ENCODE measurements at regions not wholly inside any gene's neighbourhood (a gene's known extent, or its start where the extent isn't known, plus 50 kb on each side); places are given as distances from the start of the nearest gene placed in this dataset.
A peak's percentile ranks its signal among the peaks of the same experiment; 100 is the strongest.

DNA sequence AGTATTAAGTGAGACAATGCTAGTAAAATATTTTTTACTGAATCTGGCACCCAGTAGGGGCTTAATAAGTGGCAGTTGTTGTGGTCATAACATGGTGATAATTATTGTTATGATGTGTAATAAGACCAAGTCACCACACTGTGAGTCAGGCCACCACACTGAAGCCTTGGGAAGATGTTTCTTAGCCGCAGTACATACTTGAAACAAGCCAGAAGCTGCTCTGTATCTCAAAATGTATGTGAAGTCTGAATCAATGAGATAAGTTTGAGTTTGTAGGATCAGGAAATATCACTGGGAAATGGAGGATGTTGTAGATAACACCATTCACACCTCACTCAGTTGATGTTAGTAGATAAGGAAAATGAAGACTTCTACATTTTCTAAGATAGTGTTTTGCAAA, 51.3 kb upstream of the PTPN3 start:
- no peak for DNase-seq

DNA sequence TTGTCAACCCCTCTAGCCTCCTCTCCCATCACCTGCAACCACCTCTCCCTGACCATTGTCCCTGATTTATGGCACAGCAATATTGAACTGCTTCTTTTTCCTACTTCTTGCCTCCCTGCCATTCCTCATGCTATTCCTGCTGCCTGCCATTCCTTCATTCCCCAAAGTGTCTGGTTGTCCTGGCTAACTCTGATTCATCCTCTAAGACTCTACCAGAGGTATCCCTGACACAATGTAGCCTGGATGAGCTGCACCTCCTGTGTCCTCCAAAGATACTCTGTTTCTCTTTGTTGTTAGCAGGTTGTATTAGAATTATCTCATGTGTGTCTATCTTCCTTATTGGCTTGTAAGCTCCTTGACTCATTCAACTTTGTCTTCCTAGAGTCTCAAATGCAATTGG, 53.5 kb upstream of the PTPN3 start:
- DNase-seq: no peak

DNA sequence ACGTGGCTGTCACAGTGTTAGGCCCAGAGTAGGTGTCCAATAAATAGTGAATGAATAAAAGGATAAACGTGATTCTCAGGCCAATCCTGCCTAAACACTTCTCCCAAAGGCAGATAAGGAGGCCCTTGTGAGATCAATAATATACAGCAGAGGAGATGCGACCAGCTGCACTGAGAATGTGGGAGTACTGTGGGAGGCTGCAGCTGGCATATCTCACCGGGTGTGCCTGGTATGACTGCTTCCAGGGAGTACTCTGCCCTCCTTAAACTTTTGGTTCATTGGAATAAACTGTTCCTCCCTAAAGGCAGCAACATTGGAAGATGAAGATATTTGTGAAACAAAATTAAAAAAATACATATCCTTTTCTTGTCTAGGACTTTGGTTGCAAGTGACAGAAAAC, 57.1 kb upstream of the PTPN3 start:
- no peak for DNase-seq

DNA sequence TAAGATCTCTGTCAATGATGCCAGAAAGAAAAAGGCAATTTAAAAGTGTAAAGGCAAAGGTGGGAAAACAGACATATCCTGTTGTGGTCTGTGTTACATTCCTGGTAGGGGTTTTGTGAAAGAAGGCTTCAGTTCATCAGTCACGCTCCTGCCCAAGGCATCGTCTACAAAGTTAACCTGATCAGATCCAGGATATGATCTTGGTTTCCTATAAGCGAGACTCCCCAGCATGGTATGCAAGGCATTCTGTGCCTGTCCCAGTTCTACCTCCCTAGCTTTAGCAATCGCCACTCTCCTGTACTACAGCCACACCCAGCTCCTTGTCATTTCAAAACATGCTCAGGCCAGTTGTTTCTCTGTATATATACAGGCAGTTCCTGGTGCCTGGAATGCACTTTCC, 58.0 kb upstream of the PTPN3 start:
- no peak for DNase-seq

DNA sequence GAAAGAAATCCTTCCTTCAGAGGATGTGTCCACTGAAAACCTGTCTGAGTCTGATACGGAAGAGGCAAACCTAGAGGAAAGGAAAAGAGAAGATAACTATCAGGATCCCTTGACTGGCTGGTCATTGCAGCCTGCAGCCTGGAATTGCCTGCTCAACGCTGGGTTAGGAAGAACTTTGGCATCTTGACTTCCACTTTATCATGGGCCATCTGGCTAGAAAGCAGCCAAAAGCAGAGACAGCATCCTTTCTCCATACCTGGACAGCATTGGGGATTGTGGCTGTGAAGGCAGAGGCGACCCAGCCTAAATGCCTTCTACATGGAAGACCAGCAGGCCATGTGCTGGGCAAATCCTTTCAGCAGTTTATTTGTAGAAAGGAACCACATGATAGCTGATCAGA, 58.7 kb upstream of the PTPN3 start:
- DNase-seq: no peak

DNA sequence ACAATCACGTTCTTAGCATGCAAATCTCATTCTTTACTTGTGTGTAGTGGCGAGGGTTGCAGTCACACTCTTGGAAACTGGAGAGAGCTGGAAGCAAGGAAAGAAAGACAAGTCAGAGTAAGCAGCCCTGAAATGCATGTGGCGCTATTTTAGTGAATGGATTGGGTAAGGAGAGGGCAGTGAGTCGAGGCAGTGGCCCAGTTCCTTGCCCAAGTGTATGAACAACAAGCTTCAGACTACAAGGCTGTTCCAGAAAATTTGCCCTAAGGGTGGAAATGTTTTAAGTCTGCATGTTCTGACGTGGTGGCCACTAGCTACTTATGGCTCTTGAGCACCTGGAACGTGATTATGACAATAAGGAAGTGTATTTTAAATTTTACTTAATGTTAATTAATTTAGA, 59.4 kb upstream of the PTPN3 start:
- DNase-seq: no peak

DNA sequence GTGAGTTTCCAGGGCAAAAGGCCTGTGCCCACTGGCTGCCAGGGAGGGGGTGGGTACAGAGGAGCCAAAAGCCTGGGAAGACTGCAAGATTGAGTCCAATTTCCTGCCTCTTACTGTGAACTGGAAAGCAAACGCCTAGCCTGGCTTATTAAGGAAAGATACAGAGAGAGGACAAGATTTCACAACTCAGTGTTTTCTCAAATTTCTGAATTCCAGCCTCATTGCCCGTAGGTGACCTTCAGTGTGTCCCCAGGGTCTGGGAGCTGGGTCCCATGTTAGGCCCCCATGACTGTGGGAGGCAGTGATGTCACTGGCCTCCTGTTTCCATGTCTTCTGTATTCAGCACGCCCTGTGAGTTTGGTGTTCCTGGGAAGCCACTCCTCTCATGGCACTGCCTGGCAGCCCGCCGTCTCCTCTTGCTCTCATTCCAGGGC, 60.6 kb upstream of the PTPN3 start:
- no peak for DNase-seq

DNA sequence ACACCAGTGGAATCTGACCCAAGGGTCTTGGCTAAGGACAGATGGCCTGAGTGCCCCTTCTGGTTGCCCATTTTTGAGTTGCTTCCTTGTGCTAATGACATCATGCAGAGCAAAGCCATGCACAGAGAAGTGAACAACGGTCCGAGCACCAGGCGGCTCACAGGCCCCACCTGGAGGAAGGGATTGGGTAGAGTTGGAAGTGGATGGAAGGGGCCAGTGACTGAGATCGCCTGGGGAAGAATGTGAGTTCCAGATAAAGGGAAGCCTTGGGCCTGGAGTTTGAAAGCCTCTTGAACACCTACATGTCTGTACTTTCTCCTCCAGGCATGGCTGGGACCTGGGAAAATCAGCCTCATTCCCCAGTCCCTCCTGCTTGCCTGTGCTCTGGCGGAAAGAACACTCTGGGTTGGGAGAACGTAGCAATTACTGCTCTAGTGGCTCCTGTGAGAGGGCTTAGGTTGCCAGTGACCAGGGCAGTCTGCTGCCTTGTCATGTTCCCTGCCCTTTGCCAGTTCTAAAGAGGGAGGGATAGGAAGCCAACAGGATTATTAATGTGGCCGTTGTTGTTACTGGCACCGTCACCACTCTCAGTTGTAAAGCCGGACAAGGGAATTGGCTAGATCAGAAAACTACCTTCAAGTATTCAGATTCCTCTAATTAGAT, 62.5 kb upstream of the PTPN3 start:
- DNase-seq: no peak

DNA sequence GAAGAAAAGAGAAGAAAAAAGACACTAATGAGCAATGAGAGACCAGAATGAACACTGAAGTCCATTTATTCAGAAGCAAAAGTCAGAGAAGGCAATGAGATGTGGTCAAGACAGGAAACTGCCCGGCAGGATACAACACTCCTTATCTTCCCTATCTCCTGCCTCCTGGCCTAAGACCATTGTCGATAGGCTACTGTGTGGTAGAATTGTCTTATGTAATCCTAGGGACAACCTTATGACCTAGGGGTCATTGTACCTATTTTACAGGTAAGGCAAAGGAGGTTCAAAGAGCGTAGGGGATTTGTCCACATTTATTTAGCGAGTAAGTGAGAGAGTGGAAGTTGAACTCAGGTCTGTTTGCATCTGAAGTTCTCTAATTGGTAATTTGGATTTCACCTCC, 63.0 kb upstream of the PTPN3 start:
- DNase-seq: no peak

DNA sequence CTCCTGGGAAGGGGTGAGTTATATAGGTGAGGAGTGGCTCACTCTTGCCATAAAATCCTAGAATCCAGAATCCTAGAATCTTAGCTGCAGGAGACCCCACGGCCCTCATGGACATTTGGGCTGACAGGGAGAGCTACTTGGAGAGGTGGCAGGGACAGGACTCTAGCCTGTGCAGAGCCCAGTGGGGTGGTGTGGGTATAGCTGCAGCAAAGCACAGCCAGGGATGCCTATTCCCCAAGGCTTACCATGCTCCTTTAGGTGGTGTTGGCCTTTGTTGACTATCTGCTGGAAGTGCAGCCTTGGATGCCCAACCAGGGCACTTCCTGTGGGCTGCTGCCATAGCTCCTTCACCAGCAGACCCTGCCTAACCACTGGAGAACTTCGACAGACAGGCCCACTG, 70.0 kb upstream of the PTPN3 start:
- no peak for DNase-seq

DNA sequence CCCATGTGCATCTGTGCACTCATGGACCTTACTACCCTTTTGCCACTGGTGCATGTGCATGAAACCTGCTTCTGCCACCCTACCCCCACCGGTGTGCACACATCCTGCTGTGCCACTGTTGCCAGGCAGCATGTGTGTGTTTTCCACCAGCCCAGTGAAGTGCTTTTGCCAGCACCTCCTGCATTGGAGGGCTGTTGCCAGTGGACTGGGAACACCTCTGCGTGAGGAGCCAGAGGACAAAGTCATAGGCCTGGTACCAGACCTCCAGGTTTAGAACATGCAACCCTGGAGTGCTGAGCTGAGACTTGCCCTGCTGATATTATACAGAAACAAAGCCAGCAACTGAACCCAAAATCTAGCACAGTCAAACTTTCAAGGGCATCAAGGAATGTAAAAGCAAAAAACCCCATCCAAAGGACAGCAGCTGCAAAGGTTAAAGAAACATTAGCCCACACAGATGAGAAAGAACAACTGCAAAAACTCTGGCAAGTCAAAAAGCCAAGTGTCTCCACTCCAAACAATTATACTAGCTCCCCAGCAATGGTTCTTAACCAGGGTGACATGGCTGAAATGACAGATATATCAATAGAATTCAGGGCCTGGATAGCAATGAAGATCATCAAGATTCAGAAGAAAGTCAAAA, 70.6 kb upstream of the PTPN3 start:
- DNase-seq: no peak

DNA sequence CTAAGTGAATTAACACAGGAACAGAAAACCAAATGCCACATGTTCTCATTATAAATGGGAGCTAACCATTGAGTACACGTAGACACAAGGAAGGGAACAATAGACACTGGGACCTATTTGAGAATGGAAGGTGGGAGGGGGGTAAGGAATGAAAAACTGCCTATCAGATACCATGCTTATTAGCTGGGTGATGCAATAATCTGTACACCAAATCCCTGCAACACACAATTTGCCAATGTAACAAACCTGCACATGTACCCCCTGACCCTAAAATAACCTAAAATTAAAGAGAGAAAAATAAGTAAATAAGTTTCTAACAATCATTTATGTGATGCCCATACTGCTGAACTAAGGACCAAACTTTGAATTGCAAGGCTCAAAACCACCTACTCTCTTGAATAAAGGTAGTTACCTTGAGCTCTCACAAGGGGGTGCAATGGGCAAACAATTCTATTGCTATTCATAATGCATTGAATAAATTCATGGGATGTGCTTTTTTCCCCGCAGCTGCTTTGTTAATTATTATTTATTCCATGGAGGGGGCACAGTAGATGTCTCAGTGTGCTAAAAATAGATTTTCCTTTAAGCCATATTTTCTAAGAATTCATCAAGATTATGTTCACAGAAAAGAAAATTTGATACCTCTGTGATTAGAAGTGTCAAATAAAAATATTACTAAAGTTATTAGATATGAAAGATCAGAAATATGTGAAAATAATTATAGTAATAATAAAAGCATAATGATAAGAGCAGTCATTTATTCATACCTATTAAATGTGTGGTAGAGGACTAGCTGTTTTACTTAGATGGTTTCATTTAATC, 76.2 kb upstream of the PTPN3 start:
- peak; percentile 23 for DNase-seq

DNA sequence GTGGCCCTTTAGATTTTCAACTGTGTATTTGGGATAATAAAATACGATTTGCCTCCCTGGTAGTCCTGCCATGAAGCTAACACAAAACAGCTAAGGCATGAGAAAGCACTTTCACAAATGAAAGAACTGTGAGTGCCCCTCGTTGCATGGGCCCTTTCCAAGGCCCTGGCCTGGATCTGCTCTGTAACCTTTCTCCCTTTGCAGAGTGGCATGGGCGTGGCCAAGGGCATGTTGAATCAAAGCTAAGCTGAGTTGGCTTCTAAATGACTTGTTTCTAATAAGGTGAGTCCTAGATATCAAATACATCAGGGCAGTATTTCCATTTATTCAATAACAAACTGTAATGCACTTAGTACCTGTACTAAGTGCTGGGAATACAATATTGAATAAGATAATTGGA, 78.7 kb upstream of the PTPN3 start:
- DNase-seq: no peak

DNA sequence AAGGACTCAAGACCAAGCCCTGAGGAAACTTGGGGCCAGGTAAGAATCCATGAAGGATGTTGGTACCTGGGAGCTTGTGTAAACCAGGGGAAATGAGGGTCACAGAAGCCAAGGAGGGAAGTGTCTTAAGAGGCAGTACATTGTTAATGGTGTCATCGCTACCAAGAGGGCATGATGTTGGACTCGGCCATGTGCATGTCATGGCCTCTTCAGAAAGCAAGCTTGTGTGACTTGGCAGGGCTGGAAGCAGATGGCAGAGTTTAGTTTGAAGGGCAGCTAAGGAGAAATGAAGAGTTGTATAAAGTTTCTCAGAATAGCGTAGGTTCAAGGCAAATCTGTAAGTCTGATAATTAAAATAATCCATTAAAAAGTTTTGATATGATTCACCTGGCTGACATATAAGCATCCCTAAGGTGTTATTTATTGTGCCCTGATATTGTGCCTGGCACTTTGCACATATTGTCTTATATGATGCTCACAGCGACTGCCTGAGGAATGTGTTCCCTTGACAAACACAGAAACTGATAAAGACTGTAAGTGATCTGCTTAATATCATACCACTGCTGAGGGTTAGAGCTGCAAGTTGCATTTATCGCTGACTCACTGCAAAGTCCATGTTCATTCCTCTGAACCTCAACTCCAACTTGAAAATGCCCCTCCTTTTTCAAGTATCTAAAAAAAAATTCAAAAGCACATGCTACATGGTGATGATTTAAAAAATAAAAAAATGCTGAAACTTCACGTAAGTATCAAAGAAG, 81.3 kb upstream of the PTPN3 start:
- no peak for DNase-seq

DNA sequence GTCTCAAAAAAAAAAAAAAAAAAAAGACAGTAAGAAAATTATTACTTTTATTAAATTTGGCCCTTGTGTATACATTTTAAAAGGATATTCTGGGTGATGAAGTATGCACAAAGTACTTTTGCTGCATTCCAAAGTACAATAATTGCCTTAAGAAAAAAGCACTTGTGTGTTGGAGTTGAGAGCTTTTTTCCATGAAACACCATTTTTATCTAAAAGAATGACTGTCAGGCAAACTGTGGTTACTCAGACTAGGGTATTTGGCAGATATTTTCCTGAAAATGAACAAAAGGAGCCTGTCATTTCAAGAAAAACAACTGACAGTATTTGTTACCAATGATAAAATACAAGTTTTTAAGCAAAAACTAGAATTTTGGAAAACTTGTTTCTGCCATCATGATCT, 84.3 kb upstream of the PTPN3 start:
- no peak for DNase-seq

DNA sequence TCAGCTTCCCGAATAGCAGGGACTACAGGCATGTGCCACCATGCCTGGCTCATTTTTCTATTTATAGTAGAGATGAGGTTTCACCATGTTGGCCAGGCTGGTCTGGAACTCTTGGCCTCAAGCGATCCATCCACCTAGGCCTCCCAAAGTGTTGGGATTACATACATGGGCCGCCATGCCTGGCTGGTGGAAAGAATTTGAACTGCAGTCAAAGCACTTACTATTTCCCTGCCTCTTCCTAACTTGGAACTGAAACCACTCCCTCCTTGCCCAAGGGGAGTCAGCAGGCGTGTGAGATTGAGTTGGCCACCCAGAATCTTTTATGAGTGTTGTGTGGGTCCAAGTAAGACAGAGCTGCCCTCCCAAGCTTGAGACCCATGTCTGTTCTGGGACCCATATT, 86.1 kb upstream of the PTPN3 start:
- no peak for DNase-seq

DNA sequence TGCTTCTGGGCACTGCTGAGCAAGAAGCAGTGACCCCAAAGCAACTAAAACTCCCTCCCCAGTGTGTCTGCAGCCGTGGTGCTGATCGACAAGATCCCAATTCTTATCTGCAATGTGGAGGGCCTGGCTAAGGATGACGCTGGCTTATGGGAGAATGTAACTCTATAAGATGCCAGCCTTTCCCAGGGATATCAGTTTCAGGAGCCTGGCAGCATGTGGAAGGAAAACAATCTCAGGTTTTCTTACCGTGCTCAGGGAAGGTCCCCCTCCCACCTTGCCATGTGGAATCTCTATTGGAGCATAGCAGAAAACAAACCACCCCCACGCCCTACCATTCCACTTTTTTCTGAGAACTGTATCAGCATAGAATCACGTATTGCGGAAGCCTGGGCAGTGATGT, 87.7 kb upstream of the PTPN3 start:
- no peak for DNase-seq

DNA sequence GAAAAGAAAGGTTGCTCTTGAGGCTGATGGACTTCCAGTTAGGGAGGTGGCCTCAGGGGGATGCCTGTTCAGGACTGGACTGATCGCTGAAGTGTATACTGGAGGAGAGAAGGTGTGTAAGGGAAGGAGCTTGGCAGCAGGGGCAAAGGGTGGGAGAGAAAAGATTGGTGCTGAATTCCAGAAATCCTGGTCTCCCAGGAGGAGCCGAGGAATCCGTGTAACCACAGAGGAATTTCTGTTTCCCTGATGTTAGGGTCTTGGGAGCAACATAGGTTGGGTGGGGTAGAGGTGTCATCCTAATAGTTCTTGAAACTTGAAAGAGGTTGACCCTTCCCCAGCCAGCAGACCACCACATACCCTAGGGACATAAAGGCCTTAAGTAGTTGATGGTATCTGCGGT, 88.9 kb upstream of the PTPN3 start:
- DNase-seq: no peak

DNA sequence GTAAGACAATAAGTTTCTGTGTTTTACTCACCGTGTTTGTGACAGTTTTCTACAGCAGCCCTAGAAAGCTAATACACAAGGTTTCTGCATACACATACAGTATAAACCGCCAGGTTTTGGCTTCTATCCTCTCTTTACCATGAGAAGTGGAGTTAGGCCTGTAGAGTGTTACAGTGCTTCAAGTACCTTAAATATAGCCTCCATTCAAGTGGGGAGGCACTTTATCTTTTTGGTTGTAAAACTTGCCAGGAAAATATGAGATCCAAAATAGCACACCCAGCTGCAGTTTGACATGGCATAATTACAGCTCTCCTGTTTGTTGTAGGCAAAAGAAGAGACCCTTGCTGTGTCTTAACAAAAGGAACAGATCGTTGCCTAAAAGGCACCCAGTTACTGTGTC, 90.3 kb upstream of the PTPN3 start:
- DNase-seq: no peak

DNA sequence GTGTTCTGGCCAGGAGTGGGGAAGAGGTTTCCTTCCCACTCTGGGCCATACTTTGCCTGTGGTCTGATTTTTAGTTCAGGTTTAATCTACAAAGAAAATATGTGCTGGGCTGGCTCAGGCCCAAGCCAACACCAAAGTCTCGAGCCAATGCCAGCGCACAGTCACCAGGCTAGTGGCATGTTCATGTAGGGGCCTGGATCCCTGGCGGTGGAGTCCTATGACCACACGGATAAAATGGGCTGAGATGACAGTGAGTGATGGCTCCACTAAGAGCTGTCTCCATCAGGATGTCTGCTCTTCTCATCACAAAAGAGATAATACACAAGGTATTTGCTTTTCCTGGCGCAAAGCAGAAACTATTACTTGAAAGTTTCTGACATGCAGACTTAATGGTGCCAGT, 92.9 kb upstream of the PTPN3 start:
- DNase-seq: no peak

DNA sequence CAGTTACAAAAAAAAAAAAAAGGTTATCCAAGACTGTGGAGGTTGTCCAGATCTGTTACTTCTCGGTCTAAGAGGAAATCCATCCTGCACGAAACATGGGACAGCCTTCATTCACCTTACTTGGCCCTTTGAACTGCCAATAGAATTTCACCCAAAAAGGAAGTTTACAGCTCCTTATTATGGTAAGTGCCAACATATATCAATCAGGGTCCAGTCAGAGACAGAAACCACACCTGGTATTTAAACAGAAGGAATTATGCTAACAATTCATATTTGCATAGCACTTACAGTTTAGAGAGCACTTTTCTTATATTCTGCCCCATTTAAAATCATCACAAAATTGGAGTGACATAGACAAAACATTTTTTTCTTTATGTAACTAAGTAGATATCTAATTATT, 93.6 kb upstream of the PTPN3 start:
- DNase-seq: no peak

DNA sequence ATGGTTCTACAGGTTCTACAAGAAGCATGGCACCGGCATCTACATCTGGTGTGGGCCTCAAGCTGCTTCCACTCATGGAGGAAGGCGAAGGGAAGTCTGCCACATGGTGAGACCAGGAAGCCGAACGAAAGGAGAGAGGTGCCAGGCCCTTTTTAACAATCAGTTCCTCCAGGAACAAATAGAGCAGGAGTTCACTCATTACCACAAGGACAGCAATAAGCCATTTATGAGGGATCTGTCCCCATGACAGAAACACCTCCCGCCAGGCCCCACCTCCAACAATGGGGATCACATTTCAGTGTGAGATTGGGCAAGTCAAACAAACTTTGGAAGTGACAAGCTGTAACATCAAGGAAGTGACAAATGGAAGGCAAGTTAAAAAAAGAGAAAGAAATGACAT, 95.5 kb upstream of the PTPN3 start:
- DNase-seq: no peak

DNA sequence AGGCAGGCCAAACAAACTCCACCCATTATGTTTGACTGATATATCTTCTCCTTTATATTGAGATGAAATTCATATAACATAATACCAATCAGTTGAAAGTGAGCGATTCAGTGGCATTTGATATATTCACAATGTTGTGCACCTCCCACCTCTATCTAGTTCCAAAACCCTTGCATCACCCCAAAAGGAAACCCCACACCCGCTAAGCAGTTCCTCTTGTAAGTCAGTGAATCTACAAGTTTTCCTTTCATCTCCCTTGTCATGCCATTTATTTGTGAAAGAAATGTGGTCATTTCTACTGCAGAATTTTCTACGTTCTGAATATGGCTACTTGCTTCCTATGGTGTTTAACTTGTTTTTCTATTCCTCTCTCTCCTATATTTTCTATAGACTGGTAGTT, 99.4 kb upstream of the PTPN3 start:
- DNase-seq: no peak

DNA sequence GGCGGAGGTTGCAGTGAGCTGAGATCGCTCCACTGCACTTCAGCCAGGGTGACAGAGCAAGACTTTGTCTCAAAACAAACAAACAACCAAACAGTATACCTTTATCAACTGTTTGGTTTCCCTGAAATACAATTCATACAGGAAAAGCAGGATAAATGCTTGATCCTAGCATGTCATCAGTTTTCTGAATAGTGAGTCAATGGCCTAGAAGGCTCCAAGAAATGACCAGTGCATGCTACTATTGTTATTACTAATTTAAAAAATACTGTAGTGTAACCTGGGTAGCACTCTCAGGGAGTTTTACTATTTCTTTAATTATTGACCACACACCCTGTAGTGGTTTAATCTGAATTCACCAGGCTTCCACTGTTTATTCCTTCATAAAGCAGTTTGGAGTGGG, 101.0 kb upstream of the PTPN3 start:
- no peak for DNase-seq
